ENCODE measurements at regions not wholly inside any gene's neighbourhood (a gene's known extent, or its start where the extent isn't known, plus 50 kb on each side); places are given as distances from the start of the nearest gene placed in this dataset.

DNA sequence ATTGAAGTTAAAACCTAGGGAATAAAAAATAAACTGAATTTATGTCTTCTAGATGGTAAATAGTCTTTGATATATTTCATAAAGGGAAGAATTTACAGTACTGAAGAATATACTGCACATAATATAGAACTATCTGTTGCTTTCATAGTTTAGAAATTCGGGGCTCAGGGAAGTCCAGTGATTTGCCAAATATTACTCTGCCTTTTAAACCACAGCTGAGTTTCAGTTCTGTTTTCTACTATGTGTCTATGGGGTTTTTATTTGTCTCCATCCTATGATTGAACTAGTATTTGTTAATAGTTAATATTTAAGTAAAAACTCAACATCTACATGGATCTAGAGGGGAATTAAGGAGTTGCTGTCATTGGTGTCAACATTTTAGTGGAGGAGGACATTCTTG is 715.0 kb upstream of the CDH8 start:
- no peaks in the 10 kb centered on the region for H3K9me3 ChIP-seq (replicated peaks; ENCODE audit: insufficient read depth, low read length)
- H3K4me3 ChIP-seq (ENCODE audit: low read length): no peak overlapping the region
- no peak overlapping the region for H3K27ac ChIP-seq (ENCODE audit: low read length)
- no peak overlapping the region for H3K9ac ChIP-seq (ENCODE audit: low read length)
- H3F3A ChIP-seq (ENCODE audit: insufficient read depth, low read length): no peaks in the 10 kb centered on the region
- no peaks in the 10 kb centered on the region for H3K79me2 ChIP-seq (ENCODE audit: low read length)
- H3K9me2 ChIP-seq (replicated peaks; ENCODE audit: insufficient read depth, low read length): no peaks in the 10 kb centered on the region
- H3K4me2 ChIP-seq (ENCODE audit: low read depth, low read length): no peak overlapping the region
- H2AFZ ChIP-seq (ENCODE audit: low read length): no peak overlapping the region
- peaks cover 7% of the 10 kb centered on the region; the same call in 1 of the 2 replicates for H3K4me1 ChIP-seq (ENCODE audit: low read length)
- TF ChIP-seq, protein P1, sequence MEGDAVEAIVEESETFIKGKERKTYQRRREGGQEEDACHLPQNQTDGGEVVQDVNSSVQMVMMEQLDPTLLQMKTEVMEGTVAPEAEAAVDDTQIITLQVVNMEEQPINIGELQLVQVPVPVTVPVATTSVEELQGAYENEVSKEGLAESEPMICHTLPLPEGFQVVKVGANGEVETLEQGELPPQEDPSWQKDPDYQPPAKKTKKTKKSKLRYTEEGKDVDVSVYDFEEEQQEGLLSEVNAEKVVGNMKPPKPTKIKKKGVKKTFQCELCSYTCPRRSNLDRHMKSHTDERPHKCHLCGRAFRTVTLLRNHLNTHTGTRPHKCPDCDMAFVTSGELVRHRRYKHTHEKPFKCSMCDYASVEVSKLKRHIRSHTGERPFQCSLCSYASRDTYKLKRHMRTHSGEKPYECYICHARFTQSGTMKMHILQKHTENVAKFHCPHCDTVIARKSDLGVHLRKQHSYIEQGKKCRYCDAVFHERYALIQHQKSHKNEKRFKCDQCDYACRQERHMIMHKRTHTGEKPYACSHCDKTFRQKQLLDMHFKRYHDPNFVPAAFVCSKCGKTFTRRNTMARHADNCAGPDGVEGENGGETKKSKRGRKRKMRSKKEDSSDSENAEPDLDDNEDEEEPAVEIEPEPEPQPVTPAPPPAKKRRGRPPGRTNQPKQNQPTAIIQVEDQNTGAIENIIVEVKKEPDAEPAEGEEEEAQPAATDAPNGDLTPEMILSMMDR (IDR thresholded peaks at IDR 0.05; ENCODE audit: low read length): no peak
- TF ChIP-seq EZH2phosphoT487 (IDR thresholded peaks at IDR 0.05; ENCODE audit: low read length) (no peak), EZH2 (optimal IDR thresholded peaks at IDR 0.05; ENCODE audit: low read depth, low read length) (no peak)
- no peaks in the 10 kb centered on the region for H3K36me3 ChIP-seq (replicated peaks; ENCODE audit: insufficient read depth, low read length)
- no peaks in the 10 kb centered on the region for H4K20me1 ChIP-seq (ENCODE audit: insufficient read depth, low read length)
- peak; percentile 58 for DNase-seq
- 0 out of 2 replicates have a peak, but pooled peaks cover 3% of the 10 kb centered on the region for H3K27me3 ChIP-seq (replicated peaks; ENCODE audit: insufficient read depth, low read length)

DNA sequence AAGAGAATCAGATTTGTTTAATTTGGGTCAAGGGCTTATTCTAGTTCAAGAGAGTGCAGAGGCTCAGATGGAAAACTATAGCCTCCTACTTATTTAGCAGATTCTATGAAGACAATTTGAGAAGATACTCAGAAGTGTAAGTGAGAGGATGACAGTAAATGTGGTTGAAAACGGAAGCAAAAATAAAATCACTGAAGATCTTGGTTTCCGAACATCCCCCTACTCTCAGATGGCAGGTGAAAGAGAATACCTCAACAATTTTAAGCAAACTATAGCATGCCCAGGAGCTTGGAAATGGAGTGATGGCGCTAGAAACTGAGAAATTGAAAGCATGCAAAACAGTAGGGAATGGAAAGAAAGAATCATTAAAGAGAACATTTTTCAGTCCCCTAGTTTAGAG is 705.5 kb upstream of the CDH8 start:
- H3K36me3 ChIP-seq (replicated peaks; ENCODE audit: insufficient read depth, low read length): no peaks in the 10 kb centered on the region
- H3K4me2 ChIP-seq (ENCODE audit: low read depth, low read length): peak overlapping the region; percentile 25; the same call in 1 of the 2 replicates
- H3F3A ChIP-seq (ENCODE audit: insufficient read depth, low read length): no peaks in the 10 kb centered on the region
- H3K9ac ChIP-seq (ENCODE audit: low read length): no peak overlapping the region
- H2AFZ ChIP-seq (ENCODE audit: low read length): no peak overlapping the region
- H3K27ac ChIP-seq (ENCODE audit: low read length): no peak overlapping the region
- no peaks in the 10 kb centered on the region for H3K79me2 ChIP-seq (ENCODE audit: low read length)
- TF ChIP-seq EZH2phosphoT487 (IDR thresholded peaks at IDR 0.05; ENCODE audit: low read length) (no peak), EZH2 (optimal IDR thresholded peaks at IDR 0.05; ENCODE audit: low read depth, low read length) (no peak)
- TF ChIP-seq, protein P1 (IDR thresholded peaks at IDR 0.05; ENCODE audit: low read length): no peak
- no peaks in the 10 kb centered on the region for H3K9me2 ChIP-seq (replicated peaks; ENCODE audit: insufficient read depth, low read length)
- H3K4me3 ChIP-seq (ENCODE audit: low read length): no peak overlapping the region
- H4K20me1 ChIP-seq (ENCODE audit: insufficient read depth, low read length): 0 out of 2 replicates have a peak, but pooled peaks cover 4% of the 10 kb centered on the region
- DNase-seq: peak; percentile 39
- H3K9me3 ChIP-seq (replicated peaks; ENCODE audit: insufficient read depth, low read length): no peaks in the 10 kb centered on the region
- peaks cover 9% of the 10 kb centered on the region; the same call in 1 of the 2 replicates for H3K4me1 ChIP-seq (ENCODE audit: low read length)
- H3K27me3 ChIP-seq (replicated peaks; ENCODE audit: insufficient read depth, low read length): peaks cover 32% of the 10 kb centered on the region

GRCh38 chr16:62738666-62739460 is 702.6 kb upstream of the CDH8 start:
- Histone ChIP-seq H3K9me3 (replicated peaks; ENCODE audit: insufficient read depth, low read length) (no peaks in the 10 kb centered on the region), H2AFZ (ENCODE audit: low read length) (no peak overlapping the region), H3K4me3 (ENCODE audit: low read length) (no peak overlapping the region)

More at GRCh38 chr16:62738666-62739460, 702.6 kb upstream of the CDH8 start:
- no peaks in the 10 kb centered on the region for H3K79me2 ChIP-seq (ENCODE audit: low read length)
- H3K36me3 ChIP-seq (replicated peaks; ENCODE audit: insufficient read depth, low read length): no peaks in the 10 kb centered on the region
- H3K4me2 ChIP-seq (ENCODE audit: low read depth, low read length): no peak overlapping the region
- H4K20me1 ChIP-seq (ENCODE audit: insufficient read depth, low read length): 0 out of 2 replicates have a peak, but pooled peaks cover 4% of the 10 kb centered on the region
- no peak for DNase-seq
- H3K9me2 ChIP-seq (replicated peaks; ENCODE audit: insufficient read depth, low read length): no peaks in the 10 kb centered on the region
- H3K9ac ChIP-seq (ENCODE audit: low read length): no peak overlapping the region
- peaks cover 32% of the 10 kb centered on the region for H3K27me3 ChIP-seq (replicated peaks; ENCODE audit: insufficient read depth, low read length)
- peaks cover 9% of the 10 kb centered on the region; the same call in 1 of the 2 replicates for H3K4me1 ChIP-seq (ENCODE audit: low read length)
- no peaks in the 10 kb centered on the region for H3F3A ChIP-seq (ENCODE audit: insufficient read depth, low read length)
- TF ChIP-seq EZH2phosphoT487 (IDR thresholded peaks at IDR 0.05; ENCODE audit: low read length) (no peak), EZH2 (optimal IDR thresholded peaks at IDR 0.05; ENCODE audit: low read depth, low read length) (no peak)
- TF ChIP-seq, protein P1 (IDR thresholded peaks at IDR 0.05; ENCODE audit: low read length): no peak
- H3K27ac ChIP-seq (ENCODE audit: low read length): no peak overlapping the region
